ENCODE measurements at regions not wholly inside any gene's neighbourhood (a gene's known extent, or its start where the extent isn't known, plus 50 kb on each side); places are given as distances from the start of the nearest gene placed in this dataset.

GRCh38 chr5:159768243-159768642 is 148.0 kb upstream of the ADRA1B start:
- TF ChIP-seq CTCF (IDR thresholded peaks at IDR 0.05; ENCODE audit: borderline replicate concordance, extremely low read depth, low read length, poor library complexity, severe bottlenecking) = no peak
- no peak for TF ChIP-seq EZH2 (IDR thresholded peaks at IDR 0.05; ENCODE audit: borderline replicate concordance, low read depth, low read length, severe bottlenecking)
